IMR-90 (cell line): ENCODE measurements at regions not wholly inside any gene's neighbourhood (a gene's known extent, or its start where the extent isn't known, plus 50 kb on each side); places are given as distances from the start of the nearest gene placed in this dataset.

ENCODE experiments used
- ATAC-seq: fragments of 200-7000 bp; cut with Tn5 transposase; 2 replicates; pipeline ENCODE4 v1.9.1; 2020; ENCODE audit warnings: low read depth, mild to moderate bottlenecking, moderate library complexity
- BruUV-seq: library from RNA; stranded (reverse); fragments of 400-500 nt; replicated peaks from 2 replicates; lab custom pipeline; 2021; lab: Mats Ljungman, UMichigan
- CTCF ChIA-PET: fragments of 300-600 bp; formaldehyde crosslinking; extraction: SDS; loops from one replicate; lab custom pipeline; 2021; ENCODE audit warnings: antibody characterized with exemption; lab: Yijun Ruan, JAX
- POLR2A ChIA-PET: fragments of 300-600 bp; sonication (Branson Sonifier 250); formaldehyde crosslinking; loops from one replicate; lab custom pipeline; 2022; ENCODE audit warnings: antibody characterized with exemption; ENCODE audit not compliant: unreplicated experiment; lab: Charles Lee
- DNase-seq: peaks from one replicate; pipeline ENCODE4 v3.0.0; 2013
- H2AFZ ChIP-seq: replicated peaks from 2 replicates; pipeline ENCODE3; 2013; ENCODE audit warnings: low read length, mild to moderate bottlenecking; ENCODE audit not compliant: poor library complexity
- H2AK5ac ChIP-seq: 2 replicates; pipeline ENCODE4 v1.6.1; 2013; ENCODE audit warnings: low read depth, low read length, inconsistent platforms
- H2AK9ac ChIP-seq: replicated peaks from 2 replicates; pipeline ENCODE3; 2013; ENCODE audit warnings: mild to moderate bottlenecking, low read depth, low read length, moderate library complexity; ENCODE audit not compliant: poor library complexity
- H2BK120ac ChIP-seq: 2 replicates; pipeline ENCODE4 v1.6.1; 2013; ENCODE audit warnings: low read depth, low read length, inconsistent platforms
- H2BK15ac ChIP-seq: 3 replicates; pipeline ENCODE4 v1.6.1; 2013; ENCODE audit warnings: low read depth, low read length, inconsistent platforms
- H2BK20ac ChIP-seq: 2 replicates; pipeline ENCODE4 v1.6.1; 2013; ENCODE audit warnings: low read depth, mild to moderate bottlenecking, inconsistent platforms, low read length, moderate library complexity
- H2BK5ac ChIP-seq: 2 replicates; pipeline ENCODE4 v1.6.1; 2013; ENCODE audit warnings: mild to moderate bottlenecking, low read depth, low read length, inconsistent platforms; ENCODE audit not compliant: poor library complexity, severe bottlenecking
- H3K14ac ChIP-seq: replicated peaks from 2 replicates; pipeline ENCODE4 v1.6.1; 2013; ENCODE audit warnings: low read depth, low read length, inconsistent platforms
- H3K18ac ChIP-seq: 2 replicates; pipeline ENCODE4 v1.6.1; 2013; ENCODE audit warnings: low read depth, low read length, control low read depth
- H3K23ac ChIP-seq: 2 replicates; pipeline ENCODE4 v1.6.1; 2013; ENCODE audit warnings: low read depth, low read length, inconsistent platforms
- H3K27ac ChIP-seq: 2 replicates; pipeline ENCODE4 v1.5.1; 2013; ENCODE audit warnings: mild to moderate bottlenecking, control low read depth, low read length; ENCODE audit not compliant: insufficient read depth
- H3K27me3 ChIP-seq: 2 replicates; pipeline ENCODE4 v1.6.1; 2013; ENCODE audit warnings: low read length; ENCODE audit not compliant: control insufficient read depth, insufficient read depth
- H3K36me3 ChIP-seq: 2 replicates; pipeline ENCODE4 v1.6.1; 2013; ENCODE audit warnings: low read length, mixed read lengths; ENCODE audit not compliant: control insufficient read depth, insufficient read depth
- H3K4ac ChIP-seq: 2 replicates; pipeline ENCODE4 v1.6.1; 2013; ENCODE audit warnings: low read depth, low read length, inconsistent platforms
- H3K4me1 ChIP-seq: 2 replicates; pipeline ENCODE4 v1.6.1; 2013; ENCODE audit warnings: low read length, mixed read lengths; ENCODE audit not compliant: control insufficient read depth, insufficient read depth
- H3K4me2 ChIP-seq: 2 replicates; pipeline ENCODE4 v1.6.1; 2013; ENCODE audit warnings: low read depth, mild to moderate bottlenecking, control low read depth, low read length, moderate library complexity
- H3K4me3 ChIP-seq: 2 replicates; pipeline ENCODE4 v1.5.1; 2013; ENCODE audit warnings: low read depth, mild to moderate bottlenecking, control low read depth, low read length, moderate library complexity; ENCODE audit not compliant: insufficient read depth
- H3K56ac ChIP-seq: 2 replicates; pipeline ENCODE4 v1.6.1; 2013; ENCODE audit warnings: low read length, inconsistent platforms; ENCODE audit not compliant: insufficient read depth; ENCODE audit errors: extremely low read depth
- H3K79me1 ChIP-seq, 2 experiments: 2 replicates each; pipeline ENCODE4 v1.6.1; 2013; ENCODE audit warnings: low read length in 2 of 2, inconsistent platforms in 1 of 2, low read depth in 1 of 2
- H3K9ac ChIP-seq: 2 replicates; pipeline ENCODE4 v1.6.1; 2013; ENCODE audit warnings: low read depth, low read length, control low read depth
- H3K9me1 ChIP-seq: 2 replicates; pipeline ENCODE4 v1.6.1; 2013; ENCODE audit warnings: low read length, inconsistent platforms; ENCODE audit not compliant: insufficient read depth
- H3K9me3 ChIP-seq: 2 replicates; pipeline ENCODE4 v1.6.1; 2013; ENCODE audit warnings: low read length; ENCODE audit not compliant: control insufficient read depth, insufficient read depth
- H4K20me1 ChIP-seq: 2 replicates; pipeline ENCODE4 v1.6.1; 2013; ENCODE audit warnings: low read length, inconsistent platforms; ENCODE audit not compliant: insufficient read depth
- H4K5ac ChIP-seq: 2 replicates; pipeline ENCODE4 v1.6.1; 2013; ENCODE audit warnings: mild to moderate bottlenecking, low read depth, low read length, control low read depth
- H4K8ac ChIP-seq, 2 experiments: 2 replicates each; pipeline ENCODE4 v1.6.1; 2013; ENCODE audit warnings: low read depth in 2 of 2, low read length in 2 of 2, control low read depth in 1 of 2, inconsistent platforms in 1 of 2
- H4K91ac ChIP-seq: 2 replicates; pipeline ENCODE4 v1.6.1; 2013; ENCODE audit warnings: low read depth, low read length, inconsistent platforms; ENCODE audit not compliant: insufficient read depth
- BHLHE40 ChIP-seq: fragments of 150-350 bp; IDR thresholded peaks from 2 replicates; pipeline ENCODE4 v1.6.1; 2016; ENCODE audit warnings: mild to moderate bottlenecking, low read depth, low read length
- CEBPB ChIP-seq: IDR thresholded peaks from 2 replicates; pipeline ENCODE4 v1.6.1; 2012; ENCODE audit warnings: low read depth, low read length, improper control_type of control experiment
- CHD1 ChIP-seq: IDR thresholded peaks from 2 replicates; pipeline ENCODE4 v1.6.1; 2012; ENCODE audit warnings: low read depth, low read length, improper control_type of control experiment
- MAZ ChIP-seq: IDR thresholded peaks from 2 replicates; pipeline ENCODE4 v1.6.1; 2012; ENCODE audit warnings: low read depth, mild to moderate bottlenecking, low read length, improper control_type of control experiment, moderate library complexity, borderline replicate concordance
- NFE2L2 ChIP-seq: fragments of 150-350 bp; IDR thresholded peaks from 2 replicates; pipeline ENCODE4 v1.6.1; 2016; ENCODE audit warnings: low read depth, mild to moderate bottlenecking, low read length
- POLR2A ChIP-seq: IDR thresholded peaks from 2 replicates; pipeline ENCODE4 v1.6.1; 2012; ENCODE audit warnings: mild to moderate bottlenecking, low read depth, low read length
- RAD21 ChIP-seq: IDR thresholded peaks from 2 replicates; pipeline ENCODE4 v1.6.1; 2012; ENCODE audit warnings: low read length, improper control_type of control experiment
- WGBS, 2 experiments: methylation state at CpG; one replicate each; pipeline versions ENCODE4 v1.1.5 to v1.1.7; 2013; ENCODE audit warnings: missing lambda C conversion rate in 2 of 2; ENCODE audit not compliant: insufficient read length in 1 of 2; ENCODE audit errors: extremely low coverage in 2 of 2; 5-methylcytosine and 5-hydroxymethylcytosine counted together
- dilution Hi-C: fragments of 300-500 bp; cut with HindIII; formaldehyde crosslinking; loops from one replicate; pipeline ENCODE4 v1.14.3; 2018; ENCODE audit warnings: low sequenced_read_pairs; ENCODE audit not compliant: unreplicated experiment
- in situ Hi-C: fragments of 300-500 bp; cut with MboI; formaldehyde crosslinking; loops from 3 replicates; pipeline ENCODE4 v1.14.3; 2019; ENCODE audit warnings: low sequenced_read_pairs, inconsistent platforms, mixed read lengths
- intact Hi-C: fragments of 100-400 bp; cut with micrococcal nuclease; formaldehyde crosslinking; loops from 2 replicates; pipeline ENCODE4 v1.10.0; 2022
- TF ChIP-seq, protein P1 (sequence below): fragments of 150-350 bp; IDR thresholded peaks from 2 replicates; pipeline ENCODE4 v1.6.1; 2016; ENCODE audit warnings: low read depth, mild to moderate bottlenecking, low read length, moderate library complexity, borderline replicate concordance

- H2AFZ ChIP-seq, result no peak overlapping the region
- H2BK20ac ChIP-seq, result no peak overlapping the region
- H3K14ac ChIP-seq, result no peak overlapping the region
- no peak overlapping the region for H2AK9ac ChIP-seq
- no peak overlapping the region for H3K56ac ChIP-seq
- no peak overlapping the region for H3K27ac ChIP-seq
- H4K5ac ChIP-seq, result no peak overlapping the region
- peaks cover 2% of the 10 kb centered on the region; the same call in 1 of the 2 replicates for H3K4me1 ChIP-seq
- H4K91ac ChIP-seq, result no peak overlapping the region
- in situ Hi-C loops, result loop anchor here (10.0 kb wide), 1 partner anchor 168 kb away; no protein-coding TSS in a partner anchor
- no peaks in the 10 kb centered on the region for H4K20me1 ChIP-seq
- no peak overlapping the region for H3K23ac ChIP-seq
- dilution Hi-C loops, result no loop called here
- no CpG with 5 or more reads among the region's 3 CpGs for WGBS, 2 experiments
- H4K8ac ChIP-seq, result no peak overlapping the region
- TF ChIP-seq RAD21 (no peak), CEBPB (no peak), MAZ (no peak), POLR2A (no peak), CHD1 (no peak), BHLHE40 (no peak), NFE2L2 (no peak)
- TF ChIP-seq, protein P1, sequence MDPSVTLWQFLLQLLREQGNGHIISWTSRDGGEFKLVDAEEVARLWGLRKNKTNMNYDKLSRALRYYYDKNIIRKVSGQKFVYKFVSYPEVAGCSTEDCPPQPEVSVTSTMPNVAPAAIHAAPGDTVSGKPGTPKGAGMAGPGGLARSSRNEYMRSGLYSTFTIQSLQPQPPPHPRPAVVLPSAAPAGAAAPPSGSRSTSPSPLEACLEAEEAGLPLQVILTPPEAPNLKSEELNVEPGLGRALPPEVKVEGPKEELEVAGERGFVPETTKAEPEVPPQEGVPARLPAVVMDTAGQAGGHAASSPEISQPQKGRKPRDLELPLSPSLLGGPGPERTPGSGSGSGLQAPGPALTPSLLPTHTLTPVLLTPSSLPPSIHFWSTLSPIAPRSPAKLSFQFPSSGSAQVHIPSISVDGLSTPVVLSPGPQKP, result no peak
- no peak overlapping the region for H2BK120ac ChIP-seq
- no peaks in the 10 kb centered on the region for H3K79me1 ChIP-seq
- H3K4me3 ChIP-seq, result no peak overlapping the region
- ChIA-PET POLR2A (no interaction called here), CTCF (interaction anchor here (0.7 to 1.6 kb wide), 7 partner anchors 9 to 176 kb away, joined by 3 to 8 read pairs (median 3); no protein-coding TSS in a partner anchor)
- intact Hi-C loops, result no loop called here
- no peaks in the 10 kb centered on the region for H3K36me3 ChIP-seq
- no peak overlapping the region for H2AK5ac ChIP-seq
- ATAC-seq (no peak), DNase-seq (no peak)
- no peak overlapping the region for H2BK5ac ChIP-seq
- H3K4me2 ChIP-seq, result no peak overlapping the region
- no peak overlapping the region for H3K9ac ChIP-seq
- H2BK15ac ChIP-seq, result no peak overlapping the region
- BruUV-seq, result no TSS peak
- no peaks in the 10 kb centered on the region for H3K9me1 ChIP-seq
- no peak overlapping the region for H3K18ac ChIP-seq
- no peaks in the 10 kb centered on the region for H3K9me3 ChIP-seq
- peaks cover 7% of the 10 kb centered on the region; the same call in 1 of the 2 replicates for H3K27me3 ChIP-seq
- H3K4ac ChIP-seq, result no peak overlapping the region
Measured at GRCh38 chr2:19686439-19686838, 215.3 kb downstream of the TTC32 start.
